ENCODE measurements at regions not wholly inside any gene's neighbourhood (a gene's known extent, or its start where the extent isn't known, plus 50 kb on each side); places are given as distances from the start of the nearest gene placed in this dataset.
A peak's percentile ranks its signal among the peaks of the same experiment; 100 is the strongest.

- no peak overlapping the region for H3K27ac ChIP-seq
- H3K27me3 ChIP-seq (replicated peaks): no peaks in the 10 kb centered on the region
- in situ Hi-C loops (cut with HindIII; ENCODE audit: low pct_ligation_motif_present, low sequenced_read_pairs): no loop called here
- H3K4me3 ChIP-seq (ENCODE audit: low read depth, low read length): no peak overlapping the region
- H3K36me3 ChIP-seq (replicated peaks): no peaks in the 10 kb centered on the region
- peak; percentile 95 for TF ChIP-seq CTCF (IDR thresholded peaks at IDR 0.05; ENCODE audit: low read depth, low read length, missing control alignments)
- peak; percentile 53 for DNase-seq
Observed at GRCh38 chr12:13864081-13864673, 117.2 kb downstream of the GRIN2B start.

GRCh38 chr12:13857750-13858149 is 123.7 kb downstream of the GRIN2B start:
- in situ Hi-C loops (cut with HindIII; ENCODE audit: low pct_ligation_motif_present, low sequenced_read_pairs): no loop called here
- TF ChIP-seq CTCF (IDR thresholded peaks at IDR 0.05; ENCODE audit: low read depth, low read length, missing control alignments): no peak

GRCh38 chr12:13853471-13853870 is 127.9 kb downstream of the GRIN2B start:
- DNase-seq: no peak
- TF ChIP-seq CTCF (IDR thresholded peaks at IDR 0.05; ENCODE audit: low read depth, low read length, missing control alignments): no peak
- in situ Hi-C loops (cut with HindIII; ENCODE audit: low pct_ligation_motif_present, low sequenced_read_pairs): no loop called here
- Histone ChIP-seq H3K4me3 (ENCODE audit: low read depth, low read length) (no peak overlapping the region), H3K27me3 (replicated peaks) (no peaks in the 10 kb centered on the region), H3K27ac (no peak overlapping the region), H3K36me3 (replicated peaks) (no peaks in the 10 kb centered on the region)

More at GRCh38 chr12:13857750-13858149, 123.7 kb downstream of the GRIN2B start:
- H3K4me3 ChIP-seq (ENCODE audit: low read depth, low read length): no peak overlapping the region
- H3K27me3 ChIP-seq (replicated peaks): no peaks in the 10 kb centered on the region
- no peak for DNase-seq
- no peak overlapping the region for H3K27ac ChIP-seq
- H3K36me3 ChIP-seq (replicated peaks): no peaks in the 10 kb centered on the region

- no peaks in the 10 kb centered on the region for H3K36me3 ChIP-seq (replicated peaks)
- no peak for TF ChIP-seq CTCF (IDR thresholded peaks at IDR 0.05; ENCODE audit: low read depth, low read length, missing control alignments)
- no peak overlapping the region for H3K27ac ChIP-seq
- in situ Hi-C loops (cut with HindIII; ENCODE audit: low pct_ligation_motif_present, low sequenced_read_pairs): no loop called here
- H3K4me3 ChIP-seq (ENCODE audit: low read depth, low read length): no peak overlapping the region
- H3K27me3 ChIP-seq (replicated peaks): no peaks in the 10 kb centered on the region
- DNase-seq: no peak
Observed at GRCh38 chr12:13851828-13852227, 129.6 kb downstream of the GRIN2B start.

GRCh38 chr12:13849456-13849855 is 131.9 kb downstream of the GRIN2B start:
- no peak overlapping the region for H3K4me3 ChIP-seq (ENCODE audit: low read depth, low read length)
- H3K27ac ChIP-seq: no peak overlapping the region
- DNase-seq: no peak
- no peaks in the 10 kb centered on the region for H3K27me3 ChIP-seq (replicated peaks)
- no peaks in the 10 kb centered on the region for H3K36me3 ChIP-seq (replicated peaks)
- TF ChIP-seq CTCF (IDR thresholded peaks at IDR 0.05; ENCODE audit: low read depth, low read length, missing control alignments): no peak
- in situ Hi-C loops (cut with HindIII; ENCODE audit: low pct_ligation_motif_present, low sequenced_read_pairs): no loop called here

- DNase-seq: no peak
- Histone ChIP-seq H3K36me3 (replicated peaks) (no peaks in the 10 kb centered on the region), H3K4me3 (ENCODE audit: low read depth, low read length) (no peak overlapping the region), H3K27ac (no peak overlapping the region), H3K27me3 (replicated peaks) (no peaks in the 10 kb centered on the region)
- in situ Hi-C loops (cut with HindIII; ENCODE audit: low pct_ligation_motif_present, low sequenced_read_pairs): no loop called here
- TF ChIP-seq CTCF (IDR thresholded peaks at IDR 0.05; ENCODE audit: low read depth, low read length, missing control alignments): no peak
Observed at GRCh38 chr12:13843841-13844240, 137.6 kb downstream of the GRIN2B start.
